Vagina (tissue), 2 donors: ENCODE measurements at regions not wholly inside any gene's neighbourhood (a gene's known extent, or its start where the extent isn't known, plus 50 kb on each side); places are given as distances from the start of the nearest gene placed in this dataset.

Experiments used
- CTCF ChIP-seq, 3 experiments: fragments of 450-650 bp in 2 of 3; fragments of 200-600 bp in 1 of 3; sonication (generic) in 1 of 3; IDR thresholded peaks; one replicate each; pipeline ENCODE4 v1.5.1; 2017 to 2019; ENCODE audit warnings: antibody characterized with exemption in 3 of 3, mild to moderate bottlenecking in 2 of 3, moderate library complexity in 2 of 3
- POLR2AphosphoS5 ChIP-seq, 2 donors: sonication (generic); formaldehyde crosslinking; IDR thresholded peaks; one replicate each; pipeline ENCODE4 v1.9.0; 2017; ENCODE audit warnings: antibody characterized with exemption in 2 of 2, mild to moderate bottlenecking in 2 of 2, low read depth in 1 of 2; ENCODE audit not compliant: insufficient read depth in 1 of 2

DNA sequence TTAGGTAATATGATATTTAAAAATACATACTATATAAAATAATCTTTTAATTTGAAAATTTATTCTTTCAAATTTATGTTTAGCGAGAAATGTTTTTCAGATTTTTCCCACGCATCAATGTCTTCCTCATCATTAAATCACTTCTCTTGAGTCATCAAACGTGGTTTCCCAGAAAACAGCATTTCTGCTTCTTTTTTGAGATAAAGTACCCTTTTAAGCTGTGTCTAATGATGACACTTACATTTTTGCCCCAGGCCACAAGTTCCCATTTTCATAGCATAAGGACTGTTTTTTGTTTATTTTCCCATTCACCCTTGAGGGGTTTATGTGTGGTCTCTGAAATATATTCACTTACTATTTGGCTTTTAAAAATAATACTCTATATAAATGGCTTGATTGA is 139.0 kb upstream of the HS3ST3A1 start:
- TF ChIP-seq POLR2AphosphoS5 (IDR thresholded peaks at IDR 0.05; ENCODE audit: insufficient read depth in 1 of 2, low read depth in 1 of 2), result no peak
- no peak for TF ChIP-seq CTCF (IDR thresholded peaks at IDR 0.05)
